ENCODE measurements at regions not wholly inside any gene's neighbourhood (a gene's known extent, or its start where the extent isn't known, plus 50 kb on each side); places are given as distances from the start of the nearest gene placed in this dataset.
"Not testable (repeated sequence)": the region's sequence is repeated elsewhere in the genome, so short reads cannot be mapped to it uniquely, and the experiment has no call there.

DNA sequence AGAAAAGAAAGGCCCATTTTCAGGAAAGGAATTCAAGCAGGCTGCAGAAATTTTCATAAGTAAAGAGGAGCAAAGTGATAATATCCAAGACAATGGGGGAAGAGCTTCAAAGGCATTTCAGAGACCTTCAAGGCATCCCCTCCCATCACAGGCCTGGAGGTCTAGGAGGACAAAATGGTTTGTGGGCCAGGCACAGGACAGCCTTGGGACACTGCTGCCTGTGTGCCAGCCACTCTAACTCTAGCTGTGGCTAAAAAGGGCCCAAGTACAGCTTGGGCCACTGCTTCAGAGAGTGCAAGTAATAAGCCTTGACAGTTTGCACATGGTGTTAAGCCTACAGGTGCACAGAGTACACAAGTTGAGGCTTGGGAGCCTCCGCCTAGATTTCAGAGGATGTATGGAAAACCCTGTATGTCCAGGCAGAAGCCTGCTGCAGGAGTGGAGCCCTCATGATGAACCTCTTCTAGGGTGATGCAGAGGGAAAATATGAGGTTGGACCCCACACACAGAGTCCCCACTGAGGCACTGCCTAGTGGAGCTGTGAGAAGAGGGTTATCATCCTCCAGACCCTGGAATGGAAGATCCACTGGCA lies 51.8 kb upstream of the ZSWIM5 start:
- DNase-seq: no peak

DNA sequence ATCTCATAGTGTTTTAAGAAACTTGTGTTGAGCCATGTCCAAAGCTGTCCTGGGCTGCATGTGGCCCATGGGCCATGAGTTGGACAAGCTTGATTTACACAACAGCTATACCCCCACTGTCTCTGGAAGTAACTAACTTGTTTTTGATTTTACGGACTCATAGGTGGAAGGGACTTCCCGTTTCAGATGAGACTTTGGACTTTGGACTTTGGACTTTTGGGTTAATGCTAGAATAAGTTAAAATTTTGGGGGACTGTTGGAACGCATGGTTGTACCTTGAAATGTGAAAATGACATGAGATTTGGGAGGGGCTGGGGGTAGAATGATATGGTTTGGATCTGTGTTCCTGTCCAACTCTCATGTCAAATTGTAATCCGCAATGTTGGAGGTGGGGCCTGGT lies 52.6 kb upstream of the ZSWIM5 start:
- DNase-seq: no peak

DNA sequence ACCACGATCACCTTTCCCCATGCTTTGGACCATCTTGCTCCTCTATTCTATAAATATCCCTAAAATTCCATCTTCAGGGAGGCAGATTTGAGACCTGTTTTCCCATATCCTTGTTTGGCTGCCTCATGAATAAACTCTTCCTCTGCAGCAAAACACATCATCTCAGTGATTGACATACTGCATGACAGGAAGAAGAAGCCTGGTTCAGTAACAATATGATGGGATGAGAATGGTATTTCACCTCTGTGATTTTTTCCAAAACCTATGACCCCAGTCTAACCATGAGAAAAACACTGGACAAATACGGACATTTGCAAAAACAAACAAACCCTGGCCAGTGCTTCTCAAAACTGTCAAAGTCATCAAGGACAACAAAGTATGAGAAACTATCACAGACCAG lies 53.8 kb upstream of the ZSWIM5 start:
- no peak for DNase-seq

DNA sequence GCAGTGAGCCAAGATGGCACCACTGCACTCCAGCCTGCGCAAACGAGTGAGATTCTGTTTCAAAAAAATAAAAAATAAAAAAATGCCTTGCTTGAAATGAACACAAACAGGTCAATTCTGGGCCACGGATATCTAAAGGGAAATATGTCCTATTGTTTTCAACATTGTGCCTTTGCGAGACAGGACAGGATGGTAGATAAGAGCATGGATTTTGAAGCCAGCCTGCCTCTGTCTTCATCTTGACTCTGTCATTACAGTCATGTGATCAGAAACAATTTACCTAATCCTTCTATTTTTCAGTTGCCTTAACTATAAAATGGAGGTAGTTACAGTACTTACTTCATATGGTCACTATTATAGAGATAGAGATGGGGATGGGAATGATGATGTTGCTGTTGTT lies 56.7 kb upstream of the ZSWIM5 start:
- DNase-seq: no peak

DNA sequence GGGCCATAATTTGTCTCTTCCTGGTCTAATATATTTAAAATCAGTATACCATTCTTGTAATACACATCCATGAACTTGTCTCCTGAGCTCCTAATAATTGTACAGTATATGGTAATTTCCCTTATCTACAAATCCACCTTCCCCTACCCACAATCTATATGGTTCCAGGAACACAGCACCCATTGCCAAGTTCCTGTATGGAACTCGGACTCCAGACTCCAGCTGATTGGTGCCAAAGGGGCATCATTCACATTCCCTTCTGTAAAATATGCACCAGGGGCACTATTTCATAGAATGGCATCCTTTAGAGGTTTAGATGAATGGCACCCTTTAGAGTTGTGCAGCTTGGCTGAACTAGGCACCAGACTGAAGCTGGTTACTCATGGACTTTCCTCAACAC lies 58.8 kb upstream of the ZSWIM5 start:
- peak; percentile 19 for DNase-seq

DNA sequence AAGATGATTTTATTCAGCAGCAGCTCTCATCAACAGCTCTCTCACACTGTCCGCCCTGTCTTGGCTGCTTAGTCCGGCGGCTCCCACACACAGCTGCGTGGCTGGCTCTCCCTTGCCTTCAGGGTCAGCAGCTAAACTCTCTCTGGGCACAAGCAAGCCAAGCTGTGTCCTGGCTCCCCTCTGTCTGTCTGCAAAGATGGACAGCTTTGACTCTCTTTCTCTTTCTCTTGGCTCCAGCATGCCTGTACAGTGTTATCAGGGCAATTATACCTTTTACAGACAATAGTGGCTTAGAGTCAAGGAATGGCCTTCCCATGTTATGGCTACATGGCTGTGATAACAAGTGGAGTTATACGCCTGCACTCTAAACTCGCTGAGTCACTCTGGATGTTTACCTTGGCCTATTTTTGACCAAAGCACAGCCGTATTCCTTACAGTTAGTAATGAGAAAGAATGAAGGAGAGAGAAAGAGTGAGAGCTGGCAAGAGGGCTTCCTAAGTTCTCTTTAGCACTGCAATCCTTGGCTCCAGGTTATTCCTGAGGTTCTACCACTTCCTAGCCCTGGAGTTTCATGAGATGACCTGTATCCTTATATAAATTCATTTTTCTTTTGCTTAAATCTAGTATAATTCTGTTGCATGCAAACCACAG lies 59.9 kb upstream of the ZSWIM5 start:
- DNase-seq: peak; percentile 14

DNA sequence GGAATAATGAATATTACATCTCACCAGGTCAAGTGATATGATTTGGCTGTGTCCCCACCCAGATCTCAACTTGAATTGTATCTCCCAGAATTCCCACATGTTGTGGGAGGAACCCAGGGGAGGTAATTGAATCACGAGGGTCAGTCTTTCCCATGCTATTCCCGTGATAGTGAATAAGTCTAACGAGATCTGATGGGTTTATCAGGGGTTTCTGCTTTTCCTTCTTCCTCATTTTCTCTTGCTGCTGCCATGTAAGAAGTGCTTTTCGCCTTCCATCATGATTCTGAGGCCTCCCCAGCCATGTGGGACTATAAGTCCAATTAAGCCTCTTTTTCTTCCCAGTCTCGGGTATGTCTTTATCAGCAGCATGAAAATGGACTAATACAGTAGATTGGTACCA lies 58.4 kb upstream of the HPDL start:
- not testable (repeated sequence) for DNase-seq

GRCh38 chr1:45272267-45272666 lies 54.4 kb upstream of the HPDL start:
- DNase-seq: not testable (repeated sequence)

GRCh38 chr1:45272913-45273371 lies 53.8 kb upstream of the HPDL start:
- no peak for DNase-seq

DNA sequence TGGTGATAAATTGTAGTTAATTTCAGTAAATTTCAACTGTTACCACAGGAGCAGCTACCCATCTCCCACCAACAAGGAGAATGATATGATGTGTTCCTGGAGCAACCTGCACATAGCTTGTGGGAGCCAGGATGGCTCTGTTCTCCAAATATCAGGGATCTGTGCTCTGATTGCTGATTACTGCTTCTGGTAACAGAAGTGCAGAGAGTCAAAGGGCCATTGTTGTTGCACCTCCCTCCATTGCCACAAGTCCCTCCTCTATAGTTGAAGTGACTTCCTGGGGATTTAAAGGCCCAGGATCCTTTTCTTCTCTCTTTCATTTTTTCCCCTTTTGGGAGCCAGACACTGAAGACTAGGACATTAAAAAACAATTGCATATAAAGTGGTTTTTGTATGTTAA lies 51.6 kb upstream of the HPDL start:
- DNase-seq: no peak

Data from hematopoietic multipotent progenitor cell treated with erythropoietin and hydrocortisone succinate and interleukin-3 and kit ligand, for 4 days (in vitro differentiated cells).